ENCODE measurements at regions not wholly inside any gene's neighbourhood (a gene's known extent, or its start where the extent isn't known, plus 50 kb on each side); places are given as distances from the start of the nearest gene placed in this dataset.

DNA sequence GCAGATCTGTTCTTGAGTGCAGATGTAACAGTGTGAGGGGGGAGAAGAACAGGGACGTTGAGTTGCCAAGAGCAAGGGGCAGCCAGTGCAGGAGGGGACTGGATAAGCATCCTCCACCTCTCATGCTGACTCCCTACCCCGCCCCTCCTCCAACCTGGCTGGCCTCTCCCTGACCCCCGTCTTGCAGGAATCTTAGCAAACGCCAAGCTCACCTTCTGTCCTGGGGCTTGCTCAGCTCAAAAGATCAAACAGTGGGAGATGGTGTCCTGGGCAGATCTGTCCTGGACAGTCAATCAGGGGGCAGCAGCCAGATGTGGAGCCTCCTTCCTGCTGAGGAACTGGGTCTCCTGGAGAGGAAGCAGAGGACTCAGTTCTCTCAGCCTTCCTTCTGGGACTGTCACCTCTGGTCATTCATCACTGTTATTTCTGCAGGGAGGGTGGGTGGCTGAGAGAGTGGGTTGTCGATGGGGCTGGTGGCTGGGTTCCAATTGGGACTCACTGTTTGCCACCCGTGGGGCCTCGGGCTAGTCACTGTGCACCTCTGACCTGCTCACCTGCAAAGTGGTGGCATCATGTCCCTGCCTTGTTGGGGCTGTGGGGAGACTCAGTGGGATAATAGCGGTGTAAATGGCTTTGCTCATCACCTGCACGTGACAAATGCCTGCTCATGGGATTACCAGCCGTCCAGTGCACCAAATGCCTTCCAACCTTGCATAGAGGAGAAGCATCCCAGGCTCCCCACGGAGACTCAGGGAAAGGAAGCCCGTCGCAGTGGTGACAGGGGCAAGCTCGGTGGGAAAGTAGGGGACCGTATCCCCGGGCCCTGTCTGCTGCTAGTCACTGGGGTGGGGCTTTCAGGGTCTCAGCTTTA, 154.4 kb downstream of the PTPRU start:
- TF ChIP-seq, protein P1, sequence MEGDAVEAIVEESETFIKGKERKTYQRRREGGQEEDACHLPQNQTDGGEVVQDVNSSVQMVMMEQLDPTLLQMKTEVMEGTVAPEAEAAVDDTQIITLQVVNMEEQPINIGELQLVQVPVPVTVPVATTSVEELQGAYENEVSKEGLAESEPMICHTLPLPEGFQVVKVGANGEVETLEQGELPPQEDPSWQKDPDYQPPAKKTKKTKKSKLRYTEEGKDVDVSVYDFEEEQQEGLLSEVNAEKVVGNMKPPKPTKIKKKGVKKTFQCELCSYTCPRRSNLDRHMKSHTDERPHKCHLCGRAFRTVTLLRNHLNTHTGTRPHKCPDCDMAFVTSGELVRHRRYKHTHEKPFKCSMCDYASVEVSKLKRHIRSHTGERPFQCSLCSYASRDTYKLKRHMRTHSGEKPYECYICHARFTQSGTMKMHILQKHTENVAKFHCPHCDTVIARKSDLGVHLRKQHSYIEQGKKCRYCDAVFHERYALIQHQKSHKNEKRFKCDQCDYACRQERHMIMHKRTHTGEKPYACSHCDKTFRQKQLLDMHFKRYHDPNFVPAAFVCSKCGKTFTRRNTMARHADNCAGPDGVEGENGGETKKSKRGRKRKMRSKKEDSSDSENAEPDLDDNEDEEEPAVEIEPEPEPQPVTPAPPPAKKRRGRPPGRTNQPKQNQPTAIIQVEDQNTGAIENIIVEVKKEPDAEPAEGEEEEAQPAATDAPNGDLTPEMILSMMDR (IDR thresholded peaks at IDR 0.05; ENCODE audit: insufficient read depth, low read depth, low read length), result no peak
- no peak for TF ChIP-seq EZH2 (IDR thresholded peaks at IDR 0.05; ENCODE audit: insufficient read depth, low read length)
